AG10803 (cell line): ENCODE measurements at regions not wholly inside any gene's neighbourhood (a gene's known extent, or its start where the extent isn't known, plus 50 kb on each side); places are given as distances from the start of the nearest gene placed in this dataset.
"Not testable (repeated sequence)": the region's sequence is repeated elsewhere in the genome, so short reads cannot be mapped to it uniquely, and the experiment has no call there.

Source experiments
- DNase-seq: peaks from one replicate; pipeline ENCODE4 v3.0.0; 2010; ENCODE audit warnings: low read depth
- H3K4me3 ChIP-seq: 2 replicates; pipeline ENCODE4 v1.5.1; 2011; ENCODE audit warnings: mild to moderate bottlenecking, low read length, control low read depth
- CTCF ChIP-seq: conservative IDR thresholded peaks from 2 replicates; pipeline ENCODE4 v1.5.1; 2011; ENCODE audit warnings: mild to moderate bottlenecking, low read length, control low read depth, inconsistent platforms

- TF ChIP-seq CTCF = no peak
Measured at GRCh38 chr15:96858694-96859093, 528.2 kb downstream of the NR2F2 start.

GRCh38 chr15:96860741-96861140, 530.2 kb downstream of the NR2F2 start:
- H3K4me3 ChIP-seq = no peak overlapping the region
- TF ChIP-seq CTCF = no peak
- DNase-seq = no peak

More at GRCh38 chr15:96858694-96859093, 528.2 kb downstream of the NR2F2 start:
- no peak for DNase-seq
- no peak overlapping the region for H3K4me3 ChIP-seq

- no peak overlapping the region for H3K4me3 ChIP-seq
- no peak for TF ChIP-seq CTCF
- no peak for DNase-seq
Measured at GRCh38 chr15:96867992-96868391, 537.5 kb downstream of the NR2F2 start.

GRCh38 chr15:96869122-96869521, 538.6 kb downstream of the NR2F2 start:
- no peak for TF ChIP-seq CTCF
- DNase-seq = no peak
- no peak overlapping the region for H3K4me3 ChIP-seq

- no peak for DNase-seq
Measured at GRCh38 chr15:96869790-96870189, 539.3 kb downstream of the NR2F2 start.

GRCh38 chr15:96870580-96870979, 540.1 kb downstream of the NR2F2 start:
- no peak for DNase-seq
- no peak overlapping the region for H3K4me3 ChIP-seq
- no peak for TF ChIP-seq CTCF

More at GRCh38 chr15:96869790-96870189, 539.3 kb downstream of the NR2F2 start:
- no peak overlapping the region for H3K4me3 ChIP-seq
- TF ChIP-seq CTCF = no peak

GRCh38 chr15:96877442-96877841, 546.9 kb downstream of the NR2F2 start:
- not testable (repeated sequence) for DNase-seq, H3K4me3 ChIP-seq

GRCh38 chr15:96878129-96878528, 547.6 kb downstream of the NR2F2 start:
- H3K4me3 ChIP-seq = no peak overlapping the region
- no peak for TF ChIP-seq CTCF
- DNase-seq = no peak
